ENCODE measurements at regions not wholly inside any gene's neighbourhood (a gene's known extent, or its start where the extent isn't known, plus 50 kb on each side); places are given as distances from the start of the nearest gene placed in this dataset.
A peak's percentile ranks its signal among the peaks of the same experiment; 100 is the strongest.

DNA sequence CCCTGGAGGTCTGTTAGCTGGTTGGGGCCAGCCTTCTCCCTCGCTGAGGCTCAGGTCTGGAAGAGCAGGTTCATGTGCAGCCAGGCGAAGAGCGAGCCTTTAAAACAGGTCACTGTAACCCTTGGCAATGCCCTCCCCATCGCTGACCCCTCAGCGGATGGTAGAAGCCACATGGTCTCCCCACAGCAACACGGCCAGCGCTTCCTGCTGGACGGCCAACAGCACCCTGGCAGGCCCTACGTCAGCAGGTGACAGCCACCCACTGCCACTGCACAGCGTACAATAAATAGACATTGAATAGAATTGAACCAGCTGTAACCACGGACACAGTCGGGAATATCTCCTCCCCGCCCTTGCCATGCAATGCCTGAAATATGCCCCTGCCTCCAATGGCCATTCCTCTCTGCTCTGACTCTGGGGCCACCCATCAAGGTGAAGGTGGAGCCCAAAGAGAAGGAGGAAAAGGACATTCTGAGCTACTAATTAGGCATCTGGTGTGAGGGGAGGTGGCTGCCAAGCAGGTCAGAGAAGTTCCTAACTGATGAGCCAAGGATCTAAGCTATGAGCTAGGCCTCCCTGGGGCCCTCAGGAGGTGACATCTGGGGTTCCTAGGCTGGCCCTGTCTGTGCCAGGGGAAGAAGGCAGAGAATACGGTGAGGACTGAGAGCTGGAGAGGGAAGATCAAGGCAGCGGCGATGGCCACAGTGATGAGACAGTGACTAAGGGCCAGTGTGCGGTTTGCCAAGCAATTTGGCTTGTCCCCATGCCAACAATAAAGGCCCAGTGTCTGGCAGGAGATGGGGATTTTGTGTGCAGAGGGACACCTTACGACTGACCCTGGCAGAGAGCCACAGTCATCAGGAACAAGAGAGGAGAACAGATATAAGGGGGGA is 202.3 kb downstream of the BCOR start:
- CTCF ChIA-PET, result interaction anchor here (0.6 kb wide), 1 partner anchor 156 kb away, joined by 3 read pairs; no protein-coding TSS in a partner anchor

DNA sequence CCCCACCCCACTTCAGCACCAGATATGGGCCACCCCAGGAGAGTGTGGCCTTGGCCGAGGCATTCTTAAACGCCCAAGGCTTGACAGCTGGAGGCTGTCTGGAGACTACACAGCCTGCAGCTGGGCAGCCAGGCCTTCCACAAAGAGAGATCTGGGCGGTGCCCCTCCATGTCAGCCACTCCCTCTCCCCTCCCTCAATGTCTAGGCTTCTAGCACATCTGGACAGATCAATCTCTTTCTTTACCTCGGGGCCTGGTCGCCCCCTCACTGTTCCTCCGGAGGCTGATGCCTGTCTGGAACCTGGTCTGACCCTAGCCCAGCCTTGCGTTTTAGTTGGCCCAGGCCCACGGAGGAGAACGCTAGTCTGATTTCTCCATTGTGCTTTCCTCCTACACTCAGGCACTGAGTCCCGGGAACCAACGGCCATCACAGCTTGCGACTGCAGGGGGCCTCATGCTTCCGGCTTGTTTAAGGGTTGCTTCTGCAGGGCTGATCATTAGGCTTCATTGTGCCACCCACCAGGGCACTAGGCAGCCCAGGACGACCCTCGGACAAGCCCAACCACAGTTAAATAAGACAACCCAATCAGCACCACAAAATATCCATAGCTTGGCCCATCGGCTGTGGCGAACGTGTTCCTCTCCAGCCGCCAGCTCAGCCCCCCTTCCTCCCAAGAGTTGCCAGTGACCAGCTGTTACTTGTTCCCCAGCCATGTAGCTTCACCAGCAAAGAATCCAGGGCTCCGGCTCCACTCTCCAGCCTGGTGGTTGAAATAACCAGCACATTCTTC is 200.6 kb downstream of the BCOR start:
- TF ChIP-seq ZFHX2 (tag by site-specific recombination; conservative IDR thresholded peaks at IDR 0.05) (peak; percentile 77), ZNF398 (tag by site-specific recombination; IDR thresholded peaks at IDR 0.05) (no peak), KLF1 (tag by site-specific recombination; IDR thresholded peaks at IDR 0.05) (peak; percentile 55), KLF10 (tag by site-specific recombination; IDR thresholded peaks at IDR 0.05) (no peak), ZNF26 (tag by site-specific recombination; IDR thresholded peaks at IDR 0.05) (no peak), ZBTB8A (tag by site-specific recombination; IDR thresholded peaks at IDR 0.05) (0 out of 2 replicates have a peak, but pooled peaks have one; percentile 49), ZNF335 (tag by site-specific recombination; conservative IDR thresholded peaks at IDR 0.05) (no peak), EGR2 (tag by site-specific recombination; IDR thresholded peaks at IDR 0.05; ENCODE audit: low read depth) (peak; percentile 78), ZIC2 (tag by site-specific recombination; IDR thresholded peaks at IDR 0.05) (peak; percentile 67), ZNF449 (tag by site-specific recombination; IDR thresholded peaks at IDR 0.05) (peak; percentile 90)
- Histone ChIP-seq H3K27ac (ENCODE audit: extremely low read depth, low read depth, low read length) (no peak overlapping the region), H3K36me3 (ENCODE audit: control insufficient read depth in 2 of 2, insufficient read depth in 1 of 2, low read length in 2 of 2) (no peaks in the 10 kb centered on the region), H3K9me3 (ENCODE audit: control insufficient read depth, insufficient read depth, low read depth, low read length) (no peaks in the 10 kb centered on the region), H3K4me3 (ENCODE audit: low read depth, low read length) (no peak overlapping the region), H3K4me1 (ENCODE audit: control insufficient read depth, insufficient read depth, low read length) (no peaks in the 10 kb centered on the region; the same call in 1 of the 2 replicates)
- POLR2A ChIA-PET, result interaction anchor here (0.5 kb wide), 1 partner anchor 202 kb away, joined by 3 read pairs; no protein-coding TSS in a partner anchor
- CTCF ChIA-PET, result interaction anchor here (0.7 to 1.0 kb wide), 3 partner anchors 17 to 38 kb away, joined by 3 read pairs; no protein-coding TSS in a partner anchor

More for the DNA sequence above, 202.3 kb downstream of the BCOR start:
- Histone ChIP-seq H3K9me3 (ENCODE audit: control insufficient read depth, insufficient read depth, low read depth, low read length) (no peaks in the 10 kb centered on the region), H3K27ac (ENCODE audit: extremely low read depth, low read depth, low read length) (no peak overlapping the region), H3K4me3 (ENCODE audit: low read depth, low read length) (no peak overlapping the region), H3K4me1 (ENCODE audit: control insufficient read depth, insufficient read depth, low read length) (no peaks in the 10 kb centered on the region; the same call in 1 of the 2 replicates), H3K36me3 (ENCODE audit: control insufficient read depth in 2 of 2, insufficient read depth in 1 of 2, low read length in 2 of 2) (no peaks in the 10 kb centered on the region)
- POLR2A ChIA-PET, result no interaction called here
- TF ChIP-seq SP7 (tag by site-specific recombination; IDR thresholded peaks at IDR 0.05) (no peak), ZIC2 (tag by site-specific recombination; IDR thresholded peaks at IDR 0.05) (peak; percentile 57), KLF16 (tag by site-specific recombination; IDR thresholded peaks at IDR 0.05) (no peak)

DNA sequence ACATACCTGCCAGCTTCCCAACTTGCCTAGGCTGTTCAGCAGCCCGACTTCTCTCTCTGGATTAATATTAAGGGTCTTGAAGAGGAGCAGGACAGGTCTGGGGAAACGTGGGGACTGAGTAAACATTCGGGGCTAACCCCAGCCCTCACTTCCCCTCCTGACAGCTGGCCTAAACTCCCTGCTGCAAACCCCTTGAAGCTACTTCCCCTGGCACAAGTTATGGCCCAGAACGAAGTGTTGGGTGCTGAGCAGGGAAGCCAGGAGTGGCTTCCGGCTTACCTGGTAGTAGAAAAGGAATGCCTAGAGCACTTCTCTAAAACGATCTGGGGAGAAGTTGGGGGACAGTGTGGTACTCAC is 200.0 kb downstream of the BCOR start:
- ChIA-PET POLR2A (interaction anchor here (0.5 kb wide), 1 partner anchor 201 kb away, joined by 3 read pairs; no protein-coding TSS in a partner anchor), CTCF (interaction anchor here (0.7 to 1.0 kb wide), 3 partner anchors 17 to 38 kb away, joined by 3 read pairs; no protein-coding TSS in a partner anchor)
- Histone ChIP-seq H3K4me3 (ENCODE audit: low read depth, low read length) (no peak overlapping the region), H3K4me1 (ENCODE audit: control insufficient read depth, insufficient read depth, low read length) (no peaks in the 10 kb centered on the region; the same call in 1 of the 2 replicates), H3K27ac (ENCODE audit: extremely low read depth, low read depth, low read length) (no peak overlapping the region), H3K9me3 (ENCODE audit: control insufficient read depth, insufficient read depth, low read depth, low read length) (no peaks in the 10 kb centered on the region), H3K36me3 (ENCODE audit: control insufficient read depth in 2 of 2, insufficient read depth in 1 of 2, low read length in 2 of 2) (no peaks in the 10 kb centered on the region)
- TF ChIP-seq PRDM1 (tag by site-specific recombination; IDR thresholded peaks at IDR 0.05) (no peak), SP7 (tag by site-specific recombination; IDR thresholded peaks at IDR 0.05) (no peak), ZNF416 (tag by site-specific recombination; IDR thresholded peaks at IDR 0.05) (no peak), ZNF23 (tag by site-specific recombination; IDR thresholded peaks at IDR 0.05; ENCODE audit: borderline replicate concordance) (no peak), PRDM6 (tag by site-specific recombination; IDR thresholded peaks at IDR 0.05) (no peak), ZSCAN23 (tag by site-specific recombination; IDR thresholded peaks at IDR 0.05) (no peak), ZNF610 (tag by site-specific recombination; IDR thresholded peaks at IDR 0.05; ENCODE audit: borderline replicate concordance) (no peak)
- TF ChIP-seq, protein P1, sequence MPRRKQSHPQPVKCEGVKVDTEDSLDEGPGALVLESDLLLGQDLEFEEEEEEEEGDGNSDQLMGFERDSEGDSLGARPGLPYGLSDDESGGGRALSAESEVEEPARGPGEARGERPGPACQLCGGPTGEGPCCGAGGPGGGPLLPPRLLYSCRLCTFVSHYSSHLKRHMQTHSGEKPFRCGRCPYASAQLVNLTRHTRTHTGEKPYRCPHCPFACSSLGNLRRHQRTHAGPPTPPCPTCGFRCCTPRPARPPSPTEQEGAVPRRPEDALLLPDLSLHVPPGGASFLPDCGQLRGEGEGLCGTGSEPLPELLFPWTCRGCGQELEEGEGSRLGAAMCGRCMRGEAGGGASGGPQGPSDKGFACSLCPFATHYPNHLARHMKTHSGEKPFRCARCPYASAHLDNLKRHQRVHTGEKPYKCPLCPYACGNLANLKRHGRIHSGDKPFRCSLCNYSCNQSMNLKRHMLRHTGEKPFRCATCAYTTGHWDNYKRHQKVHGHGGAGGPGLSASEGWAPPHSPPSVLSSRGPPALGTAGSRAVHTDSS (tag by site-specific recombination; IDR thresholded peaks at IDR 0.05), result no peak

Measured in HEK293 (cell line).